K562 (cell line): ENCODE measurements at regions not wholly inside any gene's neighbourhood (a gene's known extent, or its start where the extent isn't known, plus 50 kb on each side); places are given as distances from the start of the nearest gene placed in this dataset.

Source experiments
- ATAC-seq: fragments of 200-7000 bp; cut with Tn5 transposase; 3 replicates; pipeline ENCODE4 v1.9.1; 2020; ENCODE audit warnings: moderate library complexity
- BruUV-seq: library from RNA; stranded (reverse); fragments of 400-500 nt; replicated peaks from 2 replicates; lab custom pipeline; 2021; lab: Mats Ljungman, UMichigan
- CTCF ChIA-PET: fragments of 300-600 bp; formaldehyde crosslinking; extraction: SDS; loops from one replicate; lab custom pipeline; 2021; ENCODE audit warnings: low intra/inter-chr PET ratio; lab: Yijun Ruan, JAX
- POLR2A ChIA-PET: fragments of 300-600, 350-650 bp; sonication (Branson Sonifier 250); formaldehyde crosslinking; extraction: SDS; loops from one replicate; lab custom pipeline; 2021; ENCODE audit warnings: antibody characterized with exemption, inconsistent platforms; lab: Yijun Ruan, JAX
- DNase-seq, 4 experiments: peaks; one replicate each; pipeline versions ENCODE4 v3.0.0 to v3.0.0-alpha.2; 2011 to 2018; ENCODE audit warnings: low spot score in 3 of 4, mixed read lengths in 3 of 4; ENCODE audit errors: extremely low read depth in 1 of 4
- FAIRE-seq: peaks from 2 replicates; lab custom pipeline; 2011; peaks lifted over from hg19 to GRCh38; lab: Jason Lieb, UNC
- H2AFZ ChIP-seq: 2 replicates; pipeline ENCODE4 v1.6.0; 2011; ENCODE audit warnings: low read depth, low read length, control low read depth, inconsistent platforms
- H3K27ac ChIP-seq: fragments of 200-600 bp; 3 replicates; pipeline ENCODE4 v1.8.0; 2011; ENCODE audit warnings: low read depth, mild to moderate bottlenecking, control low read depth, inconsistent platforms, low read length, moderate library complexity, mixed read lengths; ENCODE audit errors: extremely low read depth
- H3K27me3 ChIP-seq, 2 experiments: fragments of 300-600 bp in 1 of 2; 2 replicates in 1 of 2; 3 replicates in 1 of 2; pipeline versions ENCODE4 v1.6.0 to v1.8.0; 2011; ENCODE audit warnings: inconsistent platforms in 2 of 2, low read length in 2 of 2, mild to moderate bottlenecking in 1 of 2, mixed read lengths in 1 of 2, moderate library complexity in 1 of 2; ENCODE audit not compliant: control insufficient read depth in 2 of 2, insufficient read depth in 2 of 2
- H3K36me3 ChIP-seq: fragments of 300-600 bp; 3 replicates; pipeline ENCODE4 v1.8.0; 2011; ENCODE audit warnings: mild to moderate bottlenecking, low read length, inconsistent platforms; ENCODE audit not compliant: control insufficient read depth, insufficient read depth
- H3K4me1 ChIP-seq, 2 experiments: fragments of 200-600 bp in 1 of 2; replicated peaks in 1 of 2; 2 replicates in 1 of 2; 3 replicates in 1 of 2; pipeline versions ENCODE4 v1.5.1 to v1.8.0; 2011; ENCODE audit warnings: inconsistent platforms in 2 of 2, low read length in 2 of 2, mild to moderate bottlenecking in 1 of 2, mixed read lengths in 1 of 2, moderate library complexity in 1 of 2; ENCODE audit not compliant: control insufficient read depth in 2 of 2, insufficient read depth in 2 of 2
- H3K4me2 ChIP-seq: 2 replicates; pipeline ENCODE4 v1.6.1; 2011; ENCODE audit warnings: low read length, control low read depth, inconsistent platforms, mixed read lengths; ENCODE audit not compliant: insufficient read depth
- H3K4me3 ChIP-seq: fragments of 200-600 bp; sonication (generic), shearing (Covaris generic); 2 replicates; pipeline ENCODE4 v1.5.1; 2016; ENCODE audit warnings: control low read depth, inconsistent platforms
- H3K79me2 ChIP-seq: fragments of 200-600 bp; 3 replicates; pipeline ENCODE4 v1.8.0; 2011; ENCODE audit warnings: low read length, inconsistent platforms; ENCODE audit not compliant: control insufficient read depth, insufficient read depth
- H3K9ac ChIP-seq, 2 experiments: 2 replicates each; pipeline versions ENCODE4 v1.6.0 to v1.6.1; 2011; ENCODE audit warnings: low read depth in 2 of 2, low read length in 2 of 2, control low read depth in 1 of 2, inconsistent platforms in 1 of 2, mild to moderate bottlenecking in 1 of 2, mixed read lengths in 1 of 2; ENCODE audit not compliant: insufficient read depth in 1 of 2
- H3K9me1 ChIP-seq: one replicate; pipeline ENCODE4 v1.6.0; 2011; ENCODE audit warnings: inconsistent platforms, mild to moderate bottlenecking, low read length, moderate library complexity; ENCODE audit not compliant: control insufficient read depth, insufficient read depth
- H3K9me3 ChIP-seq: replicated peaks from 2 replicates; pipeline ENCODE4 v1.5.1; 2011; ENCODE audit warnings: low read depth, low read length, inconsistent platforms; ENCODE audit not compliant: control insufficient read depth, insufficient read depth
- H4K20me1 ChIP-seq: replicated peaks from 2 replicates; pipeline ENCODE4 v1.6.1; 2011; ENCODE audit warnings: low read length, inconsistent platforms, mixed read lengths; ENCODE audit not compliant: control insufficient read depth, insufficient read depth
- CCNT2 ChIP-seq: IDR thresholded peaks from 2 replicates; pipeline ENCODE4 v1.6.1; 2011; ENCODE audit warnings: borderline replicate concordance, low read depth, mild to moderate bottlenecking, moderate library complexity, mixed read lengths, low read length; ENCODE audit not compliant: insufficient read length; ENCODE audit errors: extremely low read depth
- HNRNPUL1 ChIP-seq: fragments of 200-400 bp; formaldehyde crosslinking; IDR thresholded peaks from 2 replicates; pipeline ENCODE4 v1.6.1; 2017; ENCODE audit warnings: low read length
- HSF4 ChIP-seq: fragments of 250-450 bp; sonication (Bioruptor Pico); IDR thresholded peaks from 2 replicates; pipeline ENCODE4 v2.1.2; 2022; ENCODE audit warnings: mild to moderate bottlenecking, moderate library complexity, borderline replicate concordance
- NCOA4 ChIP-seq: fragments of 450-650 bp; IDR thresholded peaks from 2 replicates; pipeline ENCODE4 v1.6.1; 2018; ENCODE audit warnings: mild to moderate bottlenecking; ENCODE audit not compliant: partially characterized antibody
- RCOR1 ChIP-seq, 2 experiments: IDR thresholded peaks; 2 replicates each; pipeline ENCODE4 v1.6.1; 2012; ENCODE audit warnings: low read depth in 2 of 2, low read length in 2 of 2, borderline replicate concordance in 1 of 2, improper control_type of control experiment in 1 of 2
- TFE3 ChIP-seq: fragments of 450-650 bp; formaldehyde crosslinking; IDR thresholded peaks from 2 replicates; pipeline ENCODE4 v1.4.0; 2020; ENCODE audit warnings: mild to moderate bottlenecking, mixed read lengths
- ZBTB11 ChIP-seq, 3 experiments: fragments of 200-800 bp in 1 of 3; fragments of 250-450 bp in 1 of 3; fragments of 450-650 bp in 1 of 3; sonication (Bioruptor Pico) in 1 of 3; sonication (Bioruptor generic) in 1 of 3; formaldehyde crosslinking in 1 of 3; IDR thresholded peaks; 2 replicates each; pipeline versions ENCODE4 v1.6.1 to v1.8.0; 2016 to 2022; ENCODE audit warnings: mild to moderate bottlenecking in 2 of 3, missing genetic modification characterization in 2 of 3, missing compliant biosample characterization in 1 of 3, moderate library complexity in 1 of 3
- WGBS: fragments of 100-300 bp; shearing (Covaris generic); methylation state at CpG from one replicate; pipeline ENCODE4 v1.1.6; 2016; ENCODE audit warnings: low coverage, mixed read lengths; ENCODE audit not compliant: insufficient coverage; ENCODE audit errors: missing lambda C conversion rate; 5-methylcytosine and 5-hydroxymethylcytosine counted together
- in situ Hi-C: fragments of 300-500 bp; cut with MboI; formaldehyde crosslinking; loops from 4 replicates; pipeline ENCODE4 v1.15.0; 2018; ENCODE audit warnings: inconsistent platforms, mixed read lengths
- intact Hi-C: fragments of 100-400 bp; cut with micrococcal nuclease; formaldehyde crosslinking; loops from 2 replicates; pipeline ENCODE4 v1.14.2; 2022
- TF ChIP-seq, protein P1 (sequence below): fragments of 450-650 bp; IDR thresholded peaks from 2 replicates; pipeline ENCODE4 v1.6.1; 2016; ENCODE audit warnings: borderline replicate concordance
- TF ChIP-seq, protein P2 (sequence below): fragments of 450-650 bp; formaldehyde crosslinking; IDR thresholded peaks from 2 replicates; pipeline ENCODE4 v1.4.0; 2022; ENCODE audit warnings: mild to moderate bottlenecking, moderate library complexity
- TF ChIP-seq, protein P3 (sequence below), 2 experiments: fragments of 450-650 bp in 1 of 2; sonication (generic) in 1 of 2; formaldehyde crosslinking in 1 of 2; IDR thresholded peaks in 1 of 2; conservative IDR thresholded peaks in 1 of 2; 2 replicates each; pipeline versions ENCODE4 v1.6.1 to v1.8.1; 2016 to 2023; ENCODE audit warnings: mild to moderate bottlenecking in 2 of 2, moderate library complexity in 2 of 2, inconsistent platforms in 1 of 2, missing genetic modification reagents in 1 of 2

GRCh38 chr2:16271231-16271896 lies 331.0 kb downstream of the MYCN start:
- H3K27ac ChIP-seq: no peak overlapping the region
- H3K4me2 ChIP-seq: no peak overlapping the region
- in situ Hi-C loops: no loop called here
- H3K36me3 ChIP-seq: no peaks in the 10 kb centered on the region
- no peaks in the 10 kb centered on the region for H4K20me1 ChIP-seq
- WGBS: 0% methylated on average over 2 of the region's 2 CpGs
- no peak overlapping the region for H3K4me3 ChIP-seq
- POLR2A ChIA-PET: no interaction called here
- DNase-seq (no peak), FAIRE-seq (no peak), ATAC-seq (no peak)
- no peaks in the 10 kb centered on the region for H3K27me3 ChIP-seq
- intact Hi-C loops: no loop called here
- H3K79me2 ChIP-seq: no peaks in the 10 kb centered on the region
- no peak overlapping the region for H3K9ac ChIP-seq
- no peak overlapping the region for H2AFZ ChIP-seq
- no peaks in the 10 kb centered on the region for H3K4me1 ChIP-seq
- BruUV-seq: no TSS peak
- CTCF ChIA-PET: no interaction called here
- no peaks in the 10 kb centered on the region for H3K9me3 ChIP-seq
- no peaks in the 10 kb centered on the region for H3K9me1 ChIP-seq
- TF ChIP-seq CCNT2 (no peak), TFE3 (no peak), RCOR1 (IDR thresholded peaks at IDR 0.05; ENCODE audit: borderline replicate concordance in 1 of 2, low read depth in 2 of 2, low read length in 2 of 2) (no peak), ZBTB11 (CRISPR knock-in tag; IDR thresholded peaks at IDR 0.05) (no peak), HNRNPUL1 (no peak), HSF4 (no peak), NCOA4 (no peak)
- TF ChIP-seq, protein P1, sequence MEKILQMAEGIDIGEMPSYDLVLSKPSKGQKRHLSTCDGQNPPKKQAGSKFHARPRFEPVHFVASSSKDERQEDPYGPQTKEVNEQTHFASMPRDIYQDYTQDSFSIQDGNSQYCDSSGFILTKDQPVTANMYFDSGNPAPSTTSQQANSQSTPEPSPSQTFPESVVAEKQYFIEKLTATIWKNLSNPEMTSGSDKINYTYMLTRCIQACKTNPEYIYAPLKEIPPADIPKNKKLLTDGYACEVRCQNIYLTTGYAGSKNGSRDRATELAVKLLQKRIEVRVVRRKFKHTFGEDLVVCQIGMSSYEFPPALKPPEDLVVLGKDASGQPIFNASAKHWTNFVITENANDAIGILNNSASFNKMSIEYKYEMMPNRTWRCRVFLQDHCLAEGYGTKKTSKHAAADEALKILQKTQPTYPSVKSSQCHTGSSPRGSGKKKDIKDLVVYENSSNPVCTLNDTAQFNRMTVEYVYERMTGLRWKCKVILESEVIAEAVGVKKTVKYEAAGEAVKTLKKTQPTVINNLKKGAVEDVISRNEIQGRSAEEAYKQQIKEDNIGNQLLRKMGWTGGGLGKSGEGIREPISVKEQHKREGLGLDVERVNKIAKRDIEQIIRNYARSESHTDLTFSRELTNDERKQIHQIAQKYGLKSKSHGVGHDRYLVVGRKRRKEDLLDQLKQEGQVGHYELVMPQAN: no peak
- TF ChIP-seq, protein P2, sequence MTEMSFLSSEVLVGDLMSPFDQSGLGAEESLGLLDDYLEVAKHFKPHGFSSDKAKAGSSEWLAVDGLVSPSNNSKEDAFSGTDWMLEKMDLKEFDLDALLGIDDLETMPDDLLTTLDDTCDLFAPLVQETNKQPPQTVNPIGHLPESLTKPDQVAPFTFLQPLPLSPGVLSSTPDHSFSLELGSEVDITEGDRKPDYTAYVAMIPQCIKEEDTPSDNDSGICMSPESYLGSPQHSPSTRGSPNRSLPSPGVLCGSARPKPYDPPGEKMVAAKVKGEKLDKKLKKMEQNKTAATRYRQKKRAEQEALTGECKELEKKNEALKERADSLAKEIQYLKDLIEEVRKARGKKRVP: no peak
- TF ChIP-seq, protein P3, sequence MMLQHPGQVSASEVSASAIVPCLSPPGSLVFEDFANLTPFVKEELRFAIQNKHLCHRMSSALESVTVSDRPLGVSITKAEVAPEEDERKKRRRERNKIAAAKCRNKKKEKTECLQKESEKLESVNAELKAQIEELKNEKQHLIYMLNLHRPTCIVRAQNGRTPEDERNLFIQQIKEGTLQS (IDR thresholded peaks at IDR 0.05): no peak
- TF ChIP-seq, protein P3 (CRISPR knock-in tag; conservative IDR thresholded peaks at IDR 0.05): no peak
